Aorta (tissue), 5 donors: ENCODE measurements at regions not wholly inside any gene's neighbourhood (a gene's known extent, or its start where the extent isn't known, plus 50 kb on each side); places are given as distances from the start of the nearest gene placed in this dataset.

Experiments
- ATAC-seq: fragments of 200-7000 bp; cut with Tn5 transposase; one replicate; pipeline ENCODE4 v1.9.1; 2022; ENCODE audit warnings: moderate library complexity; ENCODE audit not compliant: low FRiP score
- DNase-seq, 2 donors: peaks; one replicate each; pipeline ENCODE4 v3.0.0-alpha.2; 2020
- H3K27ac ChIP-seq, 2 donors: one replicate each; pipeline ENCODE4 v1.5.1; 2013; ENCODE audit warnings: low read length in 2 of 2, mild to moderate bottlenecking in 2 of 2, moderate library complexity in 2 of 2, control low read depth in 1 of 2, inconsistent platforms in 1 of 2, low read depth in 1 of 2
- H3K27me3 ChIP-seq, 2 donors: one replicate each; pipeline ENCODE4 v1.6.1; 2013; ENCODE audit warnings: control low read depth in 1 of 2, low read length in 1 of 2, mild to moderate bottlenecking in 1 of 2, moderate library complexity in 1 of 2; ENCODE audit not compliant: insufficient read depth in 2 of 2, control insufficient read depth in 1 of 2
- H3K36me3 ChIP-seq, 2 donors: one replicate each; pipeline ENCODE4 v1.6.1; 2013; ENCODE audit warnings: control low read depth in 1 of 2, low read length in 1 of 2, mild to moderate bottlenecking in 1 of 2; ENCODE audit not compliant: insufficient read depth in 2 of 2, control insufficient read depth in 1 of 2
- H3K4me1 ChIP-seq, 2 donors: one replicate each; pipeline ENCODE4 v1.6.1; 2013; ENCODE audit warnings: low read length in 2 of 2, control low read depth in 1 of 2, mild to moderate bottlenecking in 1 of 2, moderate library complexity in 1 of 2; ENCODE audit not compliant: insufficient read depth in 2 of 2, control insufficient read depth in 1 of 2
- H3K4me3 ChIP-seq, 2 donors: one replicate each; pipeline ENCODE4 v1.5.1; 2013; ENCODE audit warnings: low read length in 2 of 2, control low read depth in 1 of 2, mild to moderate bottlenecking in 1 of 2
- H3K9me3 ChIP-seq: one replicate; pipeline ENCODE4 v1.6.1; 2013; ENCODE audit warnings: mild to moderate bottlenecking, low read length; ENCODE audit not compliant: control insufficient read depth
- WGBS, 2 donors: extraction: QIAGEN DNeasy Blood & Tissue Kit; methylation state at CpG; one replicate each; pipeline ENCODE4 v1.1.7; 2013; 5-methylcytosine and 5-hydroxymethylcytosine counted together
- intact Hi-C, 2 donors: fragments of 100-400 bp; cut with DNase I; formaldehyde crosslinking; loops; one replicate each; pipeline versions ENCODE4 v1.14.2 to v1.15.0; 2022
- donor health status: healthy with polysubstance abuse.
- donor health status: Bipolar disorder and iron deficiency.
- donor health status: DM: no; HTN: no; CAD: no.
- donor health status: DM: no; HTN: no; CAD: no.
- donor health status: DM: yes; HTN: yes; CAD: no.

DNA sequence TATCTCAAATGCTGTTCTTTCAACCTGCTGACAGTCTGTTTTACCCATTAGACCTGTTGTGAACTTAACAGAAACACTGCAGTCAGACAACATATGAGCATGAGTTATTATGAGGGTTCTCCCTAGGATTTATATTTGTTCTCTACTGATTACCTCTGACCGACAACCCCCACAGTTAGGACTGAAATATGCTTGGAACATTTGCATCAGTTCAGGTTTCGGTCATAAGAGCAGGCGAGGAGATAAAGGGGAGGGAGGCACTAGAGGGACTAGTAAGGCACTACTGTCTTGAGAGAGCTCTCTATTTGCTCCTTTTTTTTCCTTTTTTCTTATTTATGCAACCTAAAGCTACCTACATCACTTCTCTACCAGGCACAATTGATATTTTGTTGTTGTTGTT, 133.2 kb upstream of the REG3G start:
- H3K4me1 ChIP-seq = no peaks in the 10 kb centered on the region
- no peak overlapping the region for H3K27ac ChIP-seq
- no peaks in the 10 kb centered on the region for H3K36me3 ChIP-seq
- intact Hi-C loops = no loop called here
- no peaks in the 10 kb centered on the region for H3K27me3 ChIP-seq
- no peaks in the 10 kb centered on the region for H3K9me3 ChIP-seq
- no peak for ATAC-seq
- DNase-seq = no peak
- no peak overlapping the region for H3K4me3 ChIP-seq
- 63 to 79% methylated on average over 3 of the region's 3 CpGs for WGBS, 2 donors

GRCh38 chr2:78895022-78895421, 130.5 kb upstream of the REG3G start:
- Histone ChIP-seq H3K27me3 (no peaks in the 10 kb centered on the region), H3K4me1 (no peaks in the 10 kb centered on the region), H3K9me3 (no peaks in the 10 kb centered on the region), H3K4me3 (no peak overlapping the region), H3K27ac (no peak overlapping the region), H3K36me3 (no peaks in the 10 kb centered on the region)
- WGBS, 2 donors = 69 to 89% methylated on average over 1 of the region's 1 CpG
- DNase-seq (no peak), ATAC-seq (no peak)
- intact Hi-C loops = no loop called here

- ATAC-seq = no peak
- H3K4me1 ChIP-seq = no peaks in the 10 kb centered on the region
- H3K36me3 ChIP-seq = no peaks in the 10 kb centered on the region
- 63 to 64% methylated on average over 3 of the region's 3 CpGs for WGBS, 2 donors
- no peaks in the 10 kb centered on the region for H3K9me3 ChIP-seq
- DNase-seq = no peak
- H3K27ac ChIP-seq = no peak overlapping the region
- no peak overlapping the region for H3K4me3 ChIP-seq
- intact Hi-C loops = no loop called here
- no peaks in the 10 kb centered on the region for H3K27me3 ChIP-seq
These were observed 129.0 kb upstream of the REG3G start for GRCh38 chr2:78896536-78896935.

DNA sequence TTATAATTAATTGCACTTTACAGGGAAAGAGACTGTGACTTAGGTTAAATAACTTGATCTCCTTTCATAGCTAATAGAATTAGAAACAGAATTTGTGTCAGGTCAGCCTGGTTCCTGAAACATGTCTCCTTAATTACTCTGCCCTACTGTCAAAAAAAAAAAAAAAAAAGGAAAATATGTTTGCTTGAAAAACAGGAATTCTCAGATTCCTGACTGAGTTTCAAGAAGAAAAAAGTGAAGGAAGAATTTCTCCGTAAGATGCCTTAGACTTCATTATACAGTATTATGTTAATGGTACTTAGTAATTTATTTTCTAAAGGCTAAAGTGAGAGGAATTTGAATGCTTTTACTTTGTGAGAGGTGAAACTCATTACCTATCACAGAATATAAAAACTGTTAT, 118.4 kb upstream of the REG3G start:
- 53 to 66% methylated on average over 1 of the region's 1 CpG for WGBS, 2 donors
- H3K27me3 ChIP-seq = no peaks in the 10 kb centered on the region
- no peaks in the 10 kb centered on the region for H3K4me1 ChIP-seq
- no peak for DNase-seq
- H3K27ac ChIP-seq = no peak overlapping the region
- intact Hi-C loops = no loop called here
- H3K4me3 ChIP-seq = no peak overlapping the region
- H3K36me3 ChIP-seq = no peaks in the 10 kb centered on the region
- no peak for ATAC-seq
- no peaks in the 10 kb centered on the region for H3K9me3 ChIP-seq

DNA sequence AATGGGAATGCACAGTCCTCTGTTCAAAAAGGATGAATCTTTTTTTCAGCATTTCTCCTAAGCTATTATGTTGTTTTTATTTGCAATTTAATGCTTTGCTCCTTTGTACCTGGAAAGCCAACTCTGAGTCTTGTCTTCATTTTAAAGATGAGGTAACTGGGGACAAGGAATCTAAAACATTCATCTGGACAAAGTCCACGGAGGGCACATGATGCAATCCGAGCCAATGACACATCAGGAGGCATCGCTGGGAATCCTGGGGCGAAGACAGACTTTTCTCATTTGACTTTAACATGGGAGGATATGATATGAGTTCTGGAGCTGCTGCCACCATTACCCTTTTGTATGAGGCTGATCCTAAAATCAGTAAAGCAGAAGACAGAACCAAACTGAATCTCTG, 116.5 kb upstream of the REG3G start:
- Histone ChIP-seq H3K9me3 (no peaks in the 10 kb centered on the region), H3K4me3 (no peak overlapping the region), H3K36me3 (no peaks in the 10 kb centered on the region), H3K27ac (no peak overlapping the region), H3K27me3 (no peaks in the 10 kb centered on the region), H3K4me1 (no peaks in the 10 kb centered on the region)
- DNase-seq (no peak), ATAC-seq (no peak)
- intact Hi-C loops = no loop called here
- 89 to 90% methylated on average over 4 of the region's 4 CpGs for WGBS, 2 donors

DNA sequence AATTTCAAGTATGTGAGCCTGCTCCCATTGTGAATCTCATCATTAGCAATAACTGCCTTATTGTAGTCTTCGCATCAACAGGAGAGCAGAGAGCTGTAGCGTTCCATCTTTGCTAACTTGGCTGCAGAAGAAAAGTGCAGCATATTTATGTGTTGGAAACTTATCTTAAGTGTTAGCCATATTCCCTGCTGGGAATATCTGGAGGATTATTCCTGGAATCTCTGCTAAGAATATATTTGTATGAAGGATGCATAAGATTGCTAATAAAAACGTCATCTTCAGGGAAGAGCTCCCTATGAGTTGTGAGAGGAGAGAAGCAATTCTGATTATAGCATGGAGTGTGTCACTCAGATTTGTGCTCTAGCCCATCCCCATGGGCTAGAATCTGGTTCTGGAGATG, 115.1 kb upstream of the REG3G start:
- intact Hi-C loops = no loop called here
- ATAC-seq = no peak

DNA sequence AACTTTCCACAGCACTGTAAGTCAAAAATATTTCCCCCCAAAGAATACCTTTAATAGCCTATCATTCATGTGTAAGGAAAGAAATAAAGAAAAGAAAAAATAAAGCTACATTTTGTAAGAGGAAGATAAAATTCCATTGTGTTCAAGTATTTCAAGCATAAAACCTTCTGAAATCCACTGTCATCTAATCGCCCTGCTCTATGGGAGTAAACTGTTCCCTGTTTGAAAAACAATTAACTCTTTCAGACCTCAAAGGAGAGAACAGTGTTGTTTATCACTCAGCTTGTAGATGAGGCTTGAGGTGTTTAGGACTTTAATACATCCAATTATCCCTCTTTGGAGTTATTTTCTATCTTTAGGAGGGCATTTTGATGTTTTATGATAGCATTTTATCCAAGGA, 112.2 kb upstream of the REG3G start:
- Histone ChIP-seq H3K4me1 (peaks cover 0 to 1% of the 10 kb centered on the region in 2 donors), H3K36me3 (no peaks in the 10 kb centered on the region), H3K27ac (no peak overlapping the region), H3K4me3 (no peak overlapping the region), H3K9me3 (no peaks in the 10 kb centered on the region), H3K27me3 (no peaks in the 10 kb centered on the region)
- no peak for DNase-seq
- WGBS, 2 donors = 6 to 31% methylated on average over 1 of the region's 1 CpG
- ATAC-seq = no peak
- intact Hi-C loops = no loop called here

More for the DNA sequence above, 115.1 kb upstream of the REG3G start:
- no peak for DNase-seq
- Histone ChIP-seq H3K4me3 (no peak overlapping the region), H3K9me3 (no peaks in the 10 kb centered on the region), H3K27me3 (no peaks in the 10 kb centered on the region), H3K4me1 (no peaks in the 10 kb centered on the region), H3K36me3 (no peaks in the 10 kb centered on the region), H3K27ac (no peak overlapping the region)
- 45 to 49% methylated on average over 3 of the region's 3 CpGs for WGBS, 2 donors

DNA sequence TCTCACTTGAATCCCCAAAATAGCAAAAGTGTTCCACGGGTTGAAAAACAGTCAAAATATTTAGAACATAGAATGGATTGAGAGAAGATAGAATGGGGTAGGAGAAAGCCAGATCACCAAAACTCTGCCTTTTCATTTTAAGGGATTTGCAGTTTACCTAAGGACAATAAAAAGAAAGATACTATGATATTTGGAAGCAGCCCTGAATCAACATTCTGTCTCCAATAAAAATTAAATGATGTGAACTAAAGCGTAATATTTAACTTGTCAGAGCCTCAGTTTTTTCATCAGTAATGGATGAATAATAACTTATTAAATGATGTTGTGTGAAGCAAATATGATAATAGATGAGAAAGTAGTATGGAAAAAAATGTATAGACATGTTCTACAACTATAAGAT, 100.2 kb upstream of the REG3G start:
- H3K9me3 ChIP-seq = no peaks in the 10 kb centered on the region
- H3K4me1 ChIP-seq = no peaks in the 10 kb centered on the region
- DNase-seq = no peak
- no peaks in the 10 kb centered on the region for H3K27me3 ChIP-seq
- intact Hi-C loops = no loop called here
- H3K27ac ChIP-seq = no peak overlapping the region
- H3K36me3 ChIP-seq = no peaks in the 10 kb centered on the region
- no peak for ATAC-seq
- no peak overlapping the region for H3K4me3 ChIP-seq
- WGBS, 2 donors = 24 to 29% methylated on average over 2 of the region's 2 CpGs

DNA sequence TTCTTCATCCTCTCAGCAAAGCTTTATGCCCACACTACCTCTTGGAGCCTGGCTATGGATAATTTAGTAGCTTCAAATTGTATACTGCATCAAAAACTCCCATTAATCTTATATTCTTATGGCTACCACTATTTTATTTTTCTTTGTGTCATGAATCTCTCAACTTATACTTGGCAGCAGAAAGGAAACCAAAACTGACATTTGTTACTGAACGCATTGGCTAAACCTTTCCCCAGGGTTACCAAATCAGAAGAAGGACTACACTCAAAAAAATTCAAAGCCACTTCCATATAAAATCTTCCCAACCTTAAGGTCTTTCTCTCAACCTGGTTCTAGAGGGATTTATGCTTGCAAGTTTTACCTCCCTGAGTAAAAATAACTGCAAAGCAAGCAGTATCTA, 97.0 kb upstream of the REG3G start:
- no peak overlapping the region for H3K27ac ChIP-seq
- no peak for ATAC-seq
- H3K4me3 ChIP-seq = no peak overlapping the region
- no peaks in the 10 kb centered on the region for H3K27me3 ChIP-seq
- H3K9me3 ChIP-seq = no peaks in the 10 kb centered on the region
- no peaks in the 10 kb centered on the region for H3K36me3 ChIP-seq
- no peak for DNase-seq
- 4 to 22% methylated on average over 1 of the region's 1 CpG for WGBS, 2 donors
- H3K4me1 ChIP-seq = no peaks in the 10 kb centered on the region
- intact Hi-C loops = no loop called here
